GM23338 (cell line): ENCODE measurements at regions not wholly inside any gene's neighbourhood (a gene's known extent, or its start where the extent isn't known, plus 50 kb on each side); places are given as distances from the start of the nearest gene placed in this dataset.

Experiments used
- ATAC-seq: fragments of 200-7000 bp; cut with Tn5 transposase; 3 replicates; pipeline ENCODE4 v1.9.1; 2020
- DNase-seq: peaks from one replicate; pipeline ENCODE4 v3.0.0-alpha.2; 2015; ENCODE audit warnings: low spot score
- H2AFZ ChIP-seq: fragments of 200-600 bp; sonication (generic); 2 replicates; pipeline ENCODE4 v1.8.0; 2016; ENCODE audit warnings: antibody characterized with exemption, mild to moderate bottlenecking, moderate library complexity
- H3F3A ChIP-seq: fragments of 200-600 bp; sonication (generic); replicated peaks from 2 replicates; pipeline ENCODE4 v1.8.0; 2017; ENCODE audit warnings: antibody characterized with exemption, mixed run types, low read depth
- H3K27ac ChIP-seq: fragments of 200-600 bp; sonication (generic); 2 replicates; pipeline ENCODE4 v1.6.1; 2016; ENCODE audit warnings: low read depth
- H3K27me3 ChIP-seq: fragments of 200-600 bp; sonication (generic); 2 replicates; pipeline ENCODE4 v1.8.0; 2016; ENCODE audit warnings: mild to moderate bottlenecking, mixed run types, moderate library complexity; ENCODE audit not compliant: insufficient read depth
- H3K36me3 ChIP-seq: fragments of 200-600 bp; sonication (generic); 2 replicates; pipeline ENCODE4 v1.8.0; 2016; ENCODE audit warnings: mild to moderate bottlenecking; ENCODE audit not compliant: insufficient read depth
- H3K4me1 ChIP-seq: fragments of 200-600 bp; sonication (generic); 2 replicates; pipeline ENCODE4 v1.8.0; 2016; ENCODE audit warnings: mild to moderate bottlenecking, moderate library complexity; ENCODE audit not compliant: insufficient read depth
- H3K4me2 ChIP-seq: fragments of 200-600 bp; sonication (generic); 2 replicates; pipeline ENCODE4 v1.7.1; 2017; ENCODE audit warnings: mixed run types
- H3K4me3 ChIP-seq: fragments of 200-600 bp; sonication (generic); 2 replicates; pipeline ENCODE4 v1.6.1; 2016; ENCODE audit warnings: mixed run types
- H3K79me2 ChIP-seq: fragments of 200-600 bp; sonication (generic); replicated peaks from 2 replicates; pipeline ENCODE4 v1.8.0; 2017; ENCODE audit warnings: mild to moderate bottlenecking; ENCODE audit not compliant: insufficient read depth
- H3K9me2 ChIP-seq: fragments of 200-600 bp; sonication (generic); 2 replicates; pipeline ENCODE4 v1.8.0; 2017; ENCODE audit not compliant: insufficient read depth
- H4K20me1 ChIP-seq: fragments of 200-600 bp; sonication (generic); replicated peaks from 2 replicates; pipeline ENCODE4 v1.8.0; 2017; ENCODE audit warnings: mild to moderate bottlenecking; ENCODE audit not compliant: insufficient read depth
- H3K27ac Mint-ChIP-seq: 2 replicates; pipeline ENCODE4 v1.8.0; 2020; ENCODE audit warnings: inconsistent platforms, mild to moderate bottlenecking, moderate library complexity, mixed read lengths
- H3K27me3 Mint-ChIP-seq: 3 replicates; pipeline ENCODE4 v1.8.0; 2022; ENCODE audit warnings: low read depth, mild to moderate bottlenecking, moderate library complexity, mixed read lengths, inconsistent platforms; ENCODE audit not compliant: insufficient read depth, poor library complexity
- H3K36me3 Mint-ChIP-seq: 3 replicates; pipeline ENCODE4 v1.8.0; 2021; ENCODE audit warnings: low read depth, mild to moderate bottlenecking, inconsistent platforms, moderate library complexity, mixed read lengths
- H3K4me1 Mint-ChIP-seq: 3 replicates; pipeline ENCODE4 v1.8.0; 2020; ENCODE audit warnings: mild to moderate bottlenecking, inconsistent platforms, mixed read lengths
- H3K4me3 Mint-ChIP-seq: 3 replicates; pipeline ENCODE4 v1.8.0; 2021; ENCODE audit warnings: moderate library complexity, mild to moderate bottlenecking, inconsistent platforms, mixed read lengths
- H3K9me3 Mint-ChIP-seq: 3 replicates; pipeline ENCODE4 v1.8.0; 2020; ENCODE audit warnings: moderate library complexity, mild to moderate bottlenecking, inconsistent platforms, mixed read lengths
- TF ChIP-seq, protein P1 (sequence below): IDR thresholded peaks from one replicate; pipeline ENCODE4 v1.6.1; 2018; ENCODE audit warnings: antibody characterized with exemption; ENCODE audit not compliant: unreplicated experiment
- TF ChIP-seq, protein P2 (sequence below): IDR thresholded peaks from 2 replicates; pipeline ENCODE4 v1.6.1; 2016; ENCODE audit warnings: antibody characterized with exemption
- TF ChIP-seq, protein P3 (sequence below): fragments of 250-450 bp; sonication (Bioruptor Pico); IDR thresholded peaks from 2 replicates; pipeline ENCODE4 v1.5.0; 2020; ENCODE audit warnings: mild to moderate bottlenecking, moderate library complexity

DNA sequence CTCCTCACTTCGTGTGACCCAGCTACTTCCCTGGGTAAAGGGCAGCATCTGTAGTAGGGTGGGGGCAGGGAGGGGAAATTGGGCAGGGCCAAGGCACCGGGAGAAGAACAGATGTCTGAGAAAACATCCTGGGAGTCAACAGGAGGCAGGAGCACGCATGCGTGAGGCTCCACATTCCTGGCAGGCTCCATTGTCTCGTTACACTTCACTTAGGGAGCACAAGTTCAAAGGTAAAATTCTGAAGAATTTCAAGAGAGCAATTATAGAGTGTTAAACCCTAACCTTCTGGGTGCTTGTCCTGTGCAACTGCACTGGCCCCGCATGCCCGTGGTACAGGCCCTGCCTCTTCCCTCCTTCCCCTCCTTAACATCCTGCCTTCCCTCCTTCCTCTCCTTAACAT is 79.6 kb upstream of the POMP start:
- TF ChIP-seq, protein P1, sequence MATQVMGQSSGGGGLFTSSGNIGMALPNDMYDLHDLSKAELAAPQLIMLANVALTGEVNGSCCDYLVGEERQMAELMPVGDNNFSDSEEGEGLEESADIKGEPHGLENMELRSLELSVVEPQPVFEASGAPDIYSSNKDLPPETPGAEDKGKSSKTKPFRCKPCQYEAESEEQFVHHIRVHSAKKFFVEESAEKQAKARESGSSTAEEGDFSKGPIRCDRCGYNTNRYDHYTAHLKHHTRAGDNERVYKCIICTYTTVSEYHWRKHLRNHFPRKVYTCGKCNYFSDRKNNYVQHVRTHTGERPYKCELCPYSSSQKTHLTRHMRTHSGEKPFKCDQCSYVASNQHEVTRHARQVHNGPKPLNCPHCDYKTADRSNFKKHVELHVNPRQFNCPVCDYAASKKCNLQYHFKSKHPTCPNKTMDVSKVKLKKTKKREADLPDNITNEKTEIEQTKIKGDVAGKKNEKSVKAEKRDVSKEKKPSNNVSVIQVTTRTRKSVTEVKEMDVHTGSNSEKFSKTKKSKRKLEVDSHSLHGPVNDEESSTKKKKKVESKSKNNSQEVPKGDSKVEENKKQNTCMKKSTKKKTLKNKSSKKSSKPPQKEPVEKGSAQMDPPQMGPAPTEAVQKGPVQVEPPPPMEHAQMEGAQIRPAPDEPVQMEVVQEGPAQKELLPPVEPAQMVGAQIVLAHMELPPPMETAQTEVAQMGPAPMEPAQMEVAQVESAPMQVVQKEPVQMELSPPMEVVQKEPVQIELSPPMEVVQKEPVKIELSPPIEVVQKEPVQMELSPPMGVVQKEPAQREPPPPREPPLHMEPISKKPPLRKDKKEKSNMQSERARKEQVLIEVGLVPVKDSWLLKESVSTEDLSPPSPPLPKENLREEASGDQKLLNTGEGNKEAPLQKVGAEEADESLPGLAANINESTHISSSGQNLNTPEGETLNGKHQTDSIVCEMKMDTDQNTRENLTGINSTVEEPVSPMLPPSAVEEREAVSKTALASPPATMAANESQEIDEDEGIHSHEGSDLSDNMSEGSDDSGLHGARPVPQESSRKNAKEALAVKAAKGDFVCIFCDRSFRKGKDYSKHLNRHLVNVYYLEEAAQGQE = no peak
- TF ChIP-seq, protein P2, sequence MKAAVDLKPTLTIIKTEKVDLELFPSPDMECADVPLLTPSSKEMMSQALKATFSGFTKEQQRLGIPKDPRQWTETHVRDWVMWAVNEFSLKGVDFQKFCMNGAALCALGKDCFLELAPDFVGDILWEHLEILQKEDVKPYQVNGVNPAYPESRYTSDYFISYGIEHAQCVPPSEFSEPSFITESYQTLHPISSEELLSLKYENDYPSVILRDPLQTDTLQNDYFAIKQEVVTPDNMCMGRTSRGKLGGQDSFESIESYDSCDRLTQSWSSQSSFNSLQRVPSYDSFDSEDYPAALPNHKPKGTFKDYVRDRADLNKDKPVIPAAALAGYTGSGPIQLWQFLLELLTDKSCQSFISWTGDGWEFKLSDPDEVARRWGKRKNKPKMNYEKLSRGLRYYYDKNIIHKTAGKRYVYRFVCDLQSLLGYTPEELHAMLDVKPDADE = no peak
- TF ChIP-seq, protein P3, sequence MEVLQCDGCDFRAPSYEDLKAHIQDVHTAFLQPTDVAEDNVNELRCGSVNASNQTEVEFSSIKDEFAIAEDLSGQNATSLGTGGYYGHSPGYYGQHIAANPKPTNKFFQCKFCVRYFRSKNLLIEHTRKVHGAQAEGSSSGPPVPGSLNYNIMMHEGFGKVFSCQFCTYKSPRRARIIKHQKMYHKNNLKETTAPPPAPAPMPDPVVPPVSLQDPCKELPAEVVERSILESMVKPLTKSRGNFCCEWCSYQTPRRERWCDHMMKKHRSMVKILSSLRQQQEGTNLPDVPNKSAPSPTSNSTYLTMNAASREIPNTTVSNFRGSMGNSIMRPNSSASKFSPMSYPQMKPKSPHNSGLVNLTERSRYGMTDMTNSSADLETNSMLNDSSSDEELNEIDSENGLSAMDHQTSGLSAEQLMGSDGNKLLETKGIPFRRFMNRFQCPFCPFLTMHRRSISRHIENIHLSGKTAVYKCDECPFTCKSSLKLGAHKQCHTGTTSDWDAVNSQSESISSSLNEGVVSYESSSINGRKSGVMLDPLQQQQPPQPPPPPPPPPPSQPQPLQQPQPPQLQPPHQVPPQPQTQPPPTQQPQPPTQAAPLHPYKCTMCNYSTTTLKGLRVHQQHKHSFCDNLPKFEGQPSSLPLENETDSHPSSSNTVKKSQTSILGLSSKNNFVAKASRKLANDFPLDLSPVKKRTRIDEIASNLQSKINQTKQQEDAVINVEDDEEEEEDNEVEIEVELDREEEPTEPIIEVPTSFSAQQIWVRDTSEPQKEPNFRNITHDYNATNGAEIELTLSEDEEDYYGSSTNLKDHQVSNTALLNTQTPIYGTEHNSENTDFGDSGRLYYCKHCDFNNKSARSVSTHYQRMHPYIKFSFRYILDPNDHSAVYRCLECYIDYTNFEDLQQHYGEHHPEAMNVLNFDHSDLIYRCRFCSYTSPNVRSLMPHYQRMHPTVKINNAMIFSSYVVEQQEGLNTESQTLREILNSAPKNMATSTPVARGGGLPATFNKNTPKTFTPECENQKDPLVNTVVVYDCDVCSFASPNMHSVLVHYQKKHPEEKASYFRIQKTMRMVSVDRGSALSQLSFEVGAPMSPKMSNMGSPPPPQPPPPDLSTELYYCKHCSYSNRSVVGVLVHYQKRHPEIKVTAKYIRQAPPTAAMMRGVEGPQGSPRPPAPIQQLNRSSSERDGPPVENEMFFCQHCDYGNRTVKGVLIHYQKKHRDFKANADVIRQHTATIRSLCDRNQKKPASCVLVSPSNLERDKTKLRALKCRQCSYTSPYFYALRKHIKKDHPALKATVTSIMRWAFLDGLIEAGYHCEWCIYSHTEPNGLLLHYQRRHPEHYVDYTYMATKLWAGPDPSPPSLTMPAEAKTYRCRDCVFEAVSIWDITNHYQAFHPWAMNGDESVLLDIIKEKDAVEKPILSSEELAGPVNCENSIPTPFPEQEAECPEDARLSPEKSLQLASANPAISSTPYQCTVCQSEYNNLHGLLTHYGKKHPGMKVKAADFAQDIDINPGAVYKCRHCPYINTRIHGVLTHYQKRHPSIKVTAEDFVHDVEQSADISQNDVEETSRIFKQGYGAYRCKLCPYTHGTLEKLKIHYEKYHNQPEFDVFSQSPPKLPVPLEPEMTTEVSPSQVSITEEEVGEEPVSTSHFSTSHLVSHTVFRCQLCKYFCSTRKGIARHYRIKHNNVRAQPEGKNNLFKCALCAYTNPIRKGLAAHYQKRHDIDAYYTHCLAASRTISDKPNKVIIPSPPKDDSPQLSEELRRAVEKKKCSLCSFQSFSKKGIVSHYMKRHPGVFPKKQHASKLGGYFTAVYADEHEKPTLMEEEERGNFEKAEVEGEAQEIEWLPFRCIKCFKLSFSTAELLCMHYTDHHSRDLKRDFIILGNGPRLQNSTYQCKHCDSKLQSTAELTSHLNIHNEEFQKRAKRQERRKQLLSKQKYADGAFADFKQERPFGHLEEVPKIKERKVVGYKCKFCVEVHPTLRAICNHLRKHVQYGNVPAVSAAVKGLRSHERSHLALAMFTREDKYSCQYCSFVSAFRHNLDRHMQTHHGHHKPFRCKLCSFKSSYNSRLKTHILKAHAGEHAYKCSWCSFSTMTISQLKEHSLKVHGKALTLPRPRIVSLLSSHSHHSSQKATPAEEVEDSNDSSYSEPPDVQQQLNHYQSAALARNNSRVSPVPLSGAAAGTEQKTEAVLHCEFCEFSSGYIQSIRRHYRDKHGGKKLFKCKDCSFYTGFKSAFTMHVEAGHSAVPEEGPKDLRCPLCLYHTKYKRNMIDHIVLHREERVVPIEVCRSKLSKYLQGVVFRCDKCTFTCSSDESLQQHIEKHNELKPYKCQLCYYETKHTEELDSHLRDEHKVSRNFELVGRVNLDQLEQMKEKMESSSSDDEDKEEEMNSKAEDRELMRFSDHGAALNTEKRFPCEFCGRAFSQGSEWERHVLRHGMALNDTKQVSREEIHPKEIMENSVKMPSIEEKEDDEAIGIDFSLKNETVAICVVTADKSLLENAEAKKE (CRISPR knock-in tag) = no peak
- H3K36me3 Mint-ChIP-seq = no peaks in the 10 kb centered on the region
- Histone ChIP-seq H3K27ac (no peak overlapping the region), H3K9me2 (peaks cover under 1% of the 10 kb centered on the region), H4K20me1 (no peaks in the 10 kb centered on the region), H3K36me3 (no peaks in the 10 kb centered on the region), H3K27me3 (no peaks in the 10 kb centered on the region), H3K4me2 (no peak overlapping the region), H3K4me3 (no peak overlapping the region), H3K4me1 (peaks cover 18% of the 10 kb centered on the region), H2AFZ (peak overlapping the region; percentile 67), H3K79me2 (no peaks in the 10 kb centered on the region), H3F3A (no peaks in the 10 kb centered on the region)
- peak; percentile 63 for DNase-seq
- H3K27ac Mint-ChIP-seq = 0 out of 2 replicates have a peak overlapping the region, but pooled peaks have one; percentile 0
- H3K27me3 Mint-ChIP-seq = peaks cover 16% of the 10 kb centered on the region
- no peak overlapping the region for H3K4me3 Mint-ChIP-seq
- ATAC-seq = peak; percentile 77
- peaks cover 39% of the 10 kb centered on the region for H3K4me1 Mint-ChIP-seq
- no peaks in the 10 kb centered on the region for H3K9me3 Mint-ChIP-seq
